ENCODE measurements at regions not wholly inside any gene's neighbourhood (a gene's known extent, or its start where the extent isn't known, plus 50 kb on each side); places are given as distances from the start of the nearest gene placed in this dataset.

- TF ChIP-seq ZSCAN23 (tag by site-specific recombination; IDR thresholded peaks at IDR 0.05), result no peak
Observed at GRCh38 chr13:33945477-33945876, 127.5 kb downstream of the RFC3 start (continued).

- H3K4me1 ChIP-seq (ENCODE audit: control insufficient read depth, insufficient read depth, low read length), result no peaks in the 10 kb centered on the region
- H3K9me3 ChIP-seq (ENCODE audit: control insufficient read depth, insufficient read depth, low read depth, low read length), result no peaks in the 10 kb centered on the region
- no peak overlapping the region for H3K27ac ChIP-seq (ENCODE audit: extremely low read depth, low read depth, low read length)
- H3K4me3 ChIP-seq (ENCODE audit: low read depth, low read length), result no peak overlapping the region
- ChIA-PET CTCF (interaction anchor here (0.6 kb wide), 2 partner anchors 9 to 548 kb away, joined by 3 to 4 read pairs; no protein-coding TSS in a partner anchor), POLR2A (no interaction called here)
- no peak for TF ChIP-seq HIC1 (tag by site-specific recombination; IDR thresholded peaks at IDR 0.05)
- TF ChIP-seq ZBTB10 (tag by site-specific recombination; IDR thresholded peaks at IDR 0.05), result no peak
- TF ChIP-seq ZBTB21 (tag by site-specific recombination; IDR thresholded peaks at IDR 0.05), result no peak
- TF ChIP-seq ZNF610 (tag by site-specific recombination; IDR thresholded peaks at IDR 0.05; ENCODE audit: borderline replicate concordance), result no peak
- TF ChIP-seq ZNF169 (tag by site-specific recombination; IDR thresholded peaks at IDR 0.05), result no peak
- TF ChIP-seq SALL2 (tag by site-specific recombination; IDR thresholded peaks at IDR 0.05; ENCODE audit: borderline replicate concordance), result no peak
- no peak for TF ChIP-seq ZNF335 (tag by site-specific recombination; conservative IDR thresholded peaks at IDR 0.05)
- no peak for TF ChIP-seq ZNF112 (tag by site-specific recombination; IDR thresholded peaks at IDR 0.05)
- no peak for TF ChIP-seq ZNF639 (tag by site-specific recombination; IDR thresholded peaks at IDR 0.05)
- no peak for TF ChIP-seq ZNF155 (tag by site-specific recombination; IDR thresholded peaks at IDR 0.05)
- TF ChIP-seq ZNF19 (tag by site-specific recombination; IDR thresholded peaks at IDR 0.05; ENCODE audit: low read depth), result no peak
- no peak for TF ChIP-seq ZSCAN18 (tag by site-specific recombination; IDR thresholded peaks at IDR 0.05)
- TF ChIP-seq ZFP3 (tag by site-specific recombination; IDR thresholded peaks at IDR 0.05; ENCODE audit: low read depth), result no peak
- no peak for TF ChIP-seq SCRT2 (tag by site-specific recombination; IDR thresholded peaks at IDR 0.05)
- H3K36me3 ChIP-seq (ENCODE audit: control insufficient read depth in 2 of 2, insufficient read depth in 1 of 2, low read length in 2 of 2), result no peaks in the 10 kb centered on the region
Observed at GRCh38 chr13:33953203-33953602, 135.3 kb downstream of the RFC3 start.

- H3K9me3 ChIP-seq (ENCODE audit: control insufficient read depth, insufficient read depth, low read depth, low read length), result no peaks in the 10 kb centered on the region
- no peak overlapping the region for H3K4me3 ChIP-seq (ENCODE audit: low read depth, low read length)
- no peaks in the 10 kb centered on the region for H3K36me3 ChIP-seq (ENCODE audit: control insufficient read depth in 2 of 2, insufficient read depth in 1 of 2, low read length in 2 of 2)
- CTCF ChIA-PET, result interaction anchor here (0.6 to 0.7 kb wide), 2 partner anchors 10 to 18 kb away, joined by 3 to 4 read pairs; no protein-coding TSS in a partner anchor
- POLR2A ChIA-PET, result no interaction called here
- TF ChIP-seq YY2 (tag by site-specific recombination; IDR thresholded peaks at IDR 0.05), result no peak
- no peak for TF ChIP-seq ZSCAN18 (tag by site-specific recombination; IDR thresholded peaks at IDR 0.05)
- H3K27ac ChIP-seq (ENCODE audit: extremely low read depth, low read depth, low read length), result no peak overlapping the region
- H3K4me1 ChIP-seq (ENCODE audit: control insufficient read depth, insufficient read depth, low read length), result no peaks in the 10 kb centered on the region
Observed at GRCh38 chr13:33953781-33954180, 135.8 kb downstream of the RFC3 start.
